Panc1 (cell line): ENCODE measurements at regions not wholly inside any gene's neighbourhood (a gene's known extent, or its start where the extent isn't known, plus 50 kb on each side); places are given as distances from the start of the nearest gene placed in this dataset.

ENCODE experiments used
- ATAC-seq: fragments of 200-7000 bp; cut with Tn5 transposase; 2 replicates; pipeline ENCODE4 v1.9.1; 2020; ENCODE audit warnings: mild to moderate bottlenecking, moderate library complexity
- BruUV-seq: library from RNA; stranded (reverse); fragments of 400-500 nt; replicated peaks from 2 replicates; lab custom pipeline; 2021; lab: Mats Ljungman, UMichigan
- CTCF ChIA-PET: fragments of 300-600 bp; sonication (Branson Sonifier 250); formaldehyde crosslinking; loops from one replicate; lab custom pipeline; 2022; ENCODE audit warnings: antibody characterized with exemption; lab: Charles Lee
- POLR2A ChIA-PET: fragments of 300-600 bp; sonication (Branson Sonifier 250); formaldehyde crosslinking; loops from one replicate; lab custom pipeline; 2022; ENCODE audit warnings: antibody characterized with exemption; lab: Charles Lee
- DNase-seq: peaks from one replicate; pipeline ENCODE4 v3.0.0-alpha.2; 2010; ENCODE audit warnings: low read depth, low spot score
- H3K27ac ChIP-seq: 2 replicates; pipeline ENCODE4 v1.5.1; 2011; ENCODE audit warnings: mild to moderate bottlenecking, low read length, inconsistent platforms
- H3K27me3 ChIP-seq: fragments of 200-500 bp; sonication (Bioruptor generic); 2 replicates; pipeline ENCODE4 v1.6.0; 2014; ENCODE audit warnings: low read length, inconsistent platforms; ENCODE audit not compliant: control insufficient read depth, insufficient read depth
- H3K36me3 ChIP-seq: fragments of 200-500 bp; sonication (Bioruptor generic); 2 replicates; pipeline ENCODE4 v1.5.1; 2014; ENCODE audit warnings: inconsistent platforms, mild to moderate bottlenecking, low read length, moderate library complexity; ENCODE audit not compliant: control insufficient read depth, insufficient read depth
- H3K4me1 ChIP-seq: 2 replicates; pipeline ENCODE4 v1.5.1; 2011; ENCODE audit warnings: inconsistent platforms, mild to moderate bottlenecking, low read length, moderate library complexity; ENCODE audit not compliant: control insufficient read depth, insufficient read depth
- H3K4me3 ChIP-seq, 2 experiments: 2 replicates each; pipeline ENCODE4 v1.5.1; 2011 to 2012; ENCODE audit warnings: low read depth in 2 of 2, low read length in 2 of 2, mild to moderate bottlenecking in 2 of 2, inconsistent platforms in 1 of 2, moderate library complexity in 1 of 2
- H3K9me3 ChIP-seq: fragments of 200-500 bp; sonication (Bioruptor generic); 2 replicates; pipeline ENCODE4 v1.5.1; 2014; ENCODE audit warnings: low read depth, mild to moderate bottlenecking, inconsistent platforms, low read length, moderate library complexity; ENCODE audit not compliant: control insufficient read depth, insufficient read depth
- CTCF ChIP-seq: fragments of 450-650 bp; IDR thresholded peaks from 2 replicates; pipeline ENCODE4 v1.5.1; 2017; ENCODE audit warnings: mild to moderate bottlenecking
- POLR2AphosphoS5 ChIP-seq: IDR thresholded peaks from 2 replicates; pipeline ENCODE4 v1.6.1; 2012; ENCODE audit warnings: mild to moderate bottlenecking, low read depth, low read length, moderate library complexity
- REST ChIP-seq, 2 experiments: IDR thresholded peaks; 2 replicates each; pipeline ENCODE4 v1.6.1; 2011 to 2012; ENCODE audit warnings: low read depth in 2 of 2, control low read depth in 1 of 2, low read length in 1 of 2, mild to moderate bottlenecking in 1 of 2, moderate library complexity in 1 of 2; ENCODE audit not compliant: insufficient read depth in 1 of 2
- SIN3A ChIP-seq: IDR thresholded peaks from 2 replicates; pipeline ENCODE4 v1.6.1; 2012; ENCODE audit warnings: low read depth, mild to moderate bottlenecking, low read length, moderate library complexity, borderline replicate concordance; ENCODE audit not compliant: insufficient read depth
- TCF7L2 ChIP-seq: IDR thresholded peaks from 2 replicates; pipeline ENCODE4 v1.6.1; 2011; ENCODE audit warnings: mild to moderate bottlenecking, low read depth, low read length, inconsistent platforms
- in situ Hi-C: cut with HindIII; loops from 2 replicates; pipeline ENCODE4 v1.10.0; 2016; ENCODE audit warnings: low sequenced_read_pairs, low pct_unique_long_range_greater_than_20kb
- intact Hi-C: fragments of 100-400 bp; cut with micrococcal nuclease; formaldehyde crosslinking; loops from one replicate; pipeline ENCODE4 v1.10.0; 2022; ENCODE audit not compliant: unreplicated experiment

- no peaks in the 10 kb centered on the region for H3K27me3 ChIP-seq
- DNase-seq (no peak), ATAC-seq (no peak)
- no peak overlapping the region for H3K27ac ChIP-seq
- in situ Hi-C loops, result no loop called here
- intact Hi-C loops, result no loop called here
- H3K36me3 ChIP-seq, result no peaks in the 10 kb centered on the region
- no peak for TF ChIP-seq TCF7L2
- no peak for TF ChIP-seq SIN3A
- no peak for TF ChIP-seq CTCF
- no peak for TF ChIP-seq POLR2AphosphoS5
- no peak for TF ChIP-seq REST (IDR thresholded peaks at IDR 0.05; ENCODE audit: insufficient read depth in 1 of 2, low read depth in 2 of 2, low read length in 1 of 2)
- H3K4me3 ChIP-seq, result no peak overlapping the region
- H3K9me3 ChIP-seq, result no peaks in the 10 kb centered on the region
- ChIA-PET POLR2A (no interaction called here), CTCF (no interaction called here)
- no peaks in the 10 kb centered on the region for H3K4me1 ChIP-seq
- no TSS peak for BruUV-seq
These were observed 1042.6 kb downstream of the PLA2G4A start for GRCh38 chr1:187871177-187871845.

GRCh38 chr1:187872550-187872949 lies 1043.8 kb downstream of the PLA2G4A start:
- CTCF ChIA-PET, result no interaction called here

More at GRCh38 chr1:187872550-187872949, 1043.8 kb downstream of the PLA2G4A start:
- H3K9me3 ChIP-seq, result no peaks in the 10 kb centered on the region
- DNase-seq (no peak), ATAC-seq (no peak)
- intact Hi-C loops, result no loop called here
- no peaks in the 10 kb centered on the region for H3K36me3 ChIP-seq
- H3K4me1 ChIP-seq, result no peaks in the 10 kb centered on the region
- no peak for TF ChIP-seq REST (IDR thresholded peaks at IDR 0.05; ENCODE audit: insufficient read depth in 1 of 2, low read depth in 2 of 2, low read length in 1 of 2)
- no peak overlapping the region for H3K27ac ChIP-seq
- in situ Hi-C loops, result no loop called here
- BruUV-seq, result no TSS peak
- H3K27me3 ChIP-seq, result no peaks in the 10 kb centered on the region
- H3K4me3 ChIP-seq, result no peak overlapping the region
- POLR2A ChIA-PET, result no interaction called here
